GM12878 (cell line): ENCODE measurements at regions not wholly inside any gene's neighbourhood (a gene's known extent, or its start where the extent isn't known, plus 50 kb on each side); places are given as distances from the start of the nearest gene placed in this dataset.

Experiments
- ATF3 ChIP-seq: IDR thresholded peaks from 2 replicates; pipeline ENCODE4 v1.6.1; 2011; ENCODE audit warnings: low read depth, mild to moderate bottlenecking, low read length, moderate library complexity, borderline replicate concordance; ENCODE audit errors: extremely low read depth
- CREM ChIP-seq: IDR thresholded peaks from 2 replicates; pipeline ENCODE4 v1.6.1; 2014; ENCODE audit warnings: antibody characterized with exemption, low read depth
- PBX3 ChIP-seq: IDR thresholded peaks from 2 replicates; pipeline ENCODE4 v1.6.1; 2011; ENCODE audit warnings: mild to moderate bottlenecking, low read depth, low read length, moderate library complexity; ENCODE audit not compliant: insufficient replicate concordance
- POLR2A ChIP-seq: IDR thresholded peaks from 2 replicates; pipeline ENCODE4 v1.6.1; 2011; ENCODE audit warnings: low read depth, mild to moderate bottlenecking, low read length
- USF1 ChIP-seq: IDR thresholded peaks from 2 replicates; pipeline ENCODE4 v1.6.1; 2011; ENCODE audit warnings: borderline replicate concordance, low read depth, mild to moderate bottlenecking, moderate library complexity, mixed read lengths, low read length; ENCODE audit not compliant: insufficient read depth; ENCODE audit errors: extremely low read length
- USF2 ChIP-seq: IDR thresholded peaks from 2 replicates; pipeline ENCODE4 v1.6.1; 2011; ENCODE audit warnings: low read depth, low read length, improper control_type of control experiment, borderline replicate concordance

- TF ChIP-seq USF1 = no peak
- TF ChIP-seq CREM = no peak
- no peak for TF ChIP-seq USF2
- TF ChIP-seq ATF3 = no peak
- TF ChIP-seq POLR2A = no peak
- TF ChIP-seq PBX3 = no peak
Measured at GRCh38 chr5:105817914-105818313, 1852.8 kb downstream of the EFNA5 start.
